Motor neuron (in vitro differentiated cells): ENCODE measurements at regions not wholly inside any gene's neighbourhood (a gene's known extent, or its start where the extent isn't known, plus 50 kb on each side); places are given as distances from the start of the nearest gene placed in this dataset.

Source experiments
- ATAC-seq, 8 experiments: fragments of 200-7000 bp; cut with Tn5 transposase; replicated peaks in 6 of 8; 2 replicates each; pipeline ENCODE4 v1.8.0; 2021; ENCODE audit warnings: mild to moderate bottlenecking in 8 of 8, moderate library complexity in 8 of 8
- H3K27ac ChIP-seq, 2 donors: fragments of 250-450 bp; sonication (Bioruptor Pico); 2 replicates each; pipeline ENCODE4 v1.9.0; 2021; ENCODE audit warnings: antibody characterized with exemption in 2 of 2, mild to moderate bottlenecking in 2 of 2, moderate library complexity in 1 of 2
- H3K4me1 ChIP-seq, 2 donors: fragments of 250-450 bp; sonication (Bioruptor Pico); replicated peaks in 1 of 2; 2 replicates each; pipeline ENCODE4 v1.6.1; 2021; ENCODE audit warnings: antibody characterized with exemption in 2 of 2, mild to moderate bottlenecking in 2 of 2, moderate library complexity in 1 of 2
- H3K4me3 ChIP-seq, 5 donors: fragments of 250-450 bp; sonication (Bioruptor Pico); 2 replicates each; pipeline ENCODE4 v1.9.0; 2021; ENCODE audit warnings: antibody characterized with exemption in 5 of 5, mild to moderate bottlenecking in 5 of 5, moderate library complexity in 4 of 5
- WGBS, 10 experiments: fragments of 450-650 bp; shearing (Covaris generic); methylation state at CpG; one replicate each; pipeline ENCODE4 v1.0.0; 2022; 5-methylcytosine and 5-hydroxymethylcytosine counted together
- in situ Hi-C, 9 experiments: fragments of 400-800 bp; cut with MboI; loops; one replicate each; pipeline ENCODE4 v1.15.0; 2021; ENCODE audit warnings: low sequenced_read_pairs in 9 of 9, low pct_unique_long_range_greater_than_20kb in 2 of 9; ENCODE audit not compliant: unreplicated experiment in 9 of 9

DNA sequence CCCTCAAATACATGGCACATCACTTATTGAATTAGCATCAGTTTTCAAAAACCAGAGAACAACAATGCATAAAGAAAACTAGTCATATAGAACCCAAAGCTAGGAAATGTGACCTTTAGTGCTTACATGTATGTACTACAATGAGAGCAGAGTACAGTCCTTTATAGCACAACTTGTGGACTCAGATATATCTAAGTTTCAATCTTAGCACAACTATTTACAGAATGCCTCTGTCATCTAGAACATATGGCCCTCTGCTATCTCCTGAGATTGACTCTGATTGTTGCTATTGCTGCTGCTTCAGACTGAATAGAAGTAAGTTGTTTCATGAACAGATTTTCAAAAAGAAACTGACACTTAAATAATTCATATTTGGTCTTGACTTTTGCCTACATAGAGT, 1536.2 kb downstream of the EFNA5 start:
- Histone ChIP-seq H3K4me3 (no peak overlapping the region), H3K27ac (no peak overlapping the region), H3K4me1 (no peaks in the 10 kb centered on the region)
- in situ Hi-C loops, result no loop called here
- no peak for ATAC-seq

DNA sequence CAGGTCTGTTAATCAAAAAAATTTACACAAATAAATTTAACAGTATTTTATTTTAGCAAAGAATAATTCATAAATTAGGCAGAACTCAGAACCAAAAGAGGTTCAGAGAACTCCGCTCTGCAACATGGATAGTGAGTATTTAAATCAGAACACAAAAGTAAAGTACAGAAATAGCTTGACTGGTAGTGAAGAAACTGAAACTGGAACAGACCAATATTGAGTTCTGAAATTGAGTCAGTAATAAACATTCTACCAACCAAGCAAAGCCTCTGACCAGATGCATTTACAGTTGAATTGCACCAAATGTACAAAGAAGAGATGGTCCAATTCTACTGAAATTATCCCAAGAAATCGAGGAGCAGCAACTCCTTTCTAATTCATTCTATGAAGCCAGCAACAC, 1542.8 kb downstream of the EFNA5 start:
- ATAC-seq, result no peak
- Histone ChIP-seq H3K4me3 (no peak overlapping the region), H3K27ac (no peak overlapping the region), H3K4me1 (no peaks in the 10 kb centered on the region)
- in situ Hi-C loops, result no loop called here
- WGBS, 10 experiments, result 36 to 100% (median 73%) methylated on average over 1 to 2 of the region's 2 CpGs; no CpG with 5 or more reads in 2 of the 10 experiments

DNA sequence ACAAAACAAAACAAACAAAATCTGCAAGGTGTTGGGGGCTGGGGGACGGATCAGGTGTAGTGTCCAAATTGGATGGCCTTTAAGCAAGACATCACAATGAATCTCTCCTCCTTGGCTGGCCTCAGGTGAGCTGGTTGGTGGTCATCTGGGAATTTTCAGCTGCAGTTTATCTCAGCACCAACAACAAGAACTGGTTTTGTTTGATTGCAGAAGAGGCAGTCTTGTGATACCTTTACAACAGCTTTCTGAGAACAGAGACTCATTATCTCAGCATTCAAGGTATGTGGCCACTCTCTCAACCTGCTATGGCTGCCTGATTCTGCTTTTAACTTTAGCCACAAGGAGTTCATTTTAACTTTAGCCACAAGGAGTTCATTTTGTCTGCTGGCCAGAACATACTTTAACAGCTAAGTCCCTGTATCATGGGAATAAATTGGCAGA, 1543.4 kb downstream of the EFNA5 start:
- in situ Hi-C loops, result no loop called here
- H3K27ac ChIP-seq, result no peak overlapping the region
- H3K4me3 ChIP-seq, result no peak overlapping the region
- no peaks in the 10 kb centered on the region for H3K4me1 ChIP-seq
- 50 to 100% (median 88%) methylated on average over 1 of the region's 1 CpG; no CpG with 5 or more reads in 7 of the 10 experiments for WGBS, 10 experiments
- no peak for ATAC-seq

DNA sequence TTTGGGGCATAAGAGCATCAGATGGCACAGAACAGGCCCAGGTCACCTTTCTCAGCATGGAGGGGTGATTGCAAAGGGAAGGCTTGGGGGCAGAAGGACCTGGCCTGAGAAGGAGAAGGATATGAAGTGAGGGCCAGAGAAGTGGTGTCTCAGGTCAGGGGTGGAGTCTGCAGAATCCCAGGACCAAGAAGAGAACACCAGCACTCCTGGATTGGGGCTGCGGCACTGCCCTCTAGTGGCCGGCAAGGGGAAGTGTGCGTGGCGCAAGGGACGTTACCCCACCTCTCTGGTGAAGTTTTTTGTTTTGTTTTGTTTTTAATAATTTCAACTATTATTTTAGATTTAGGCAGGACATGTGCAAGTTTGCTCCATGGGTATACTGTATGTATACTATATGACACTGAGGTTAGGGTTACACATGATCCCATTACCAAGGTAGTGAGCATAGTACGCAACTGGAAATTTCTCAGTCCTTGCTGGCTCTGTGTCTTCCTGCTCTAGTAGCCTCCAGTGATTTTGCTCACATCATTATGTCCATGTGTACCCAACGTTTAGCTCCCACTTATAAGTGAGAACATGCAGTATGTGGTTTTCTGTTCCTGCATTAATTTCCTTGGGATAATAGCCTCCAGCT, 1548.6 kb downstream of the EFNA5 start:
- Histone ChIP-seq H3K4me3 (no peak overlapping the region), H3K27ac (no peak overlapping the region), H3K4me1 (no peaks in the 10 kb centered on the region)
- in situ Hi-C loops, result no loop called here
- peak in 3 of 8 experiments; percentile 54 to 78 (median 77) for ATAC-seq
- WGBS, 10 experiments, result 0 to 100% (median 78%) methylated on average over 1 to 7 of the region's 7 CpGs

DNA sequence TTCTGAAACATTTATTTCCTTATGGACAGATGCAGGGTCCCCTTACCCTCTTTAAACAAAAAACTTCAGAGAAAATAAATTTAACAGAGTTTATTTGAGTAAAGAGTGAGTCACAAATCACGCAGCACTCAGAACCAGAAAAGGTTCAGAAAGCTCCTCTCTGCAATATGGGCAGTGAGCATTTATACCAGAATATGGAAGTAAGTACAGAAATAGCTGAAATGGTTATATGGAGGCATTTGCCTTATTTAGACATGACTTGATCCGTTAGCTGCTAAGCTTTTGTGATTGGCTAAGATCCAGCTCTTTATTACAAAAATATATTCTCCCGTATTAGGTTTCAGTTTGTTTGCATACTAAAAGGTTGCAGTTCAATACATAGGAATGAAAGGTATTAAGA, 1554.1 kb downstream of the EFNA5 start:
- no peak for ATAC-seq

DNA sequence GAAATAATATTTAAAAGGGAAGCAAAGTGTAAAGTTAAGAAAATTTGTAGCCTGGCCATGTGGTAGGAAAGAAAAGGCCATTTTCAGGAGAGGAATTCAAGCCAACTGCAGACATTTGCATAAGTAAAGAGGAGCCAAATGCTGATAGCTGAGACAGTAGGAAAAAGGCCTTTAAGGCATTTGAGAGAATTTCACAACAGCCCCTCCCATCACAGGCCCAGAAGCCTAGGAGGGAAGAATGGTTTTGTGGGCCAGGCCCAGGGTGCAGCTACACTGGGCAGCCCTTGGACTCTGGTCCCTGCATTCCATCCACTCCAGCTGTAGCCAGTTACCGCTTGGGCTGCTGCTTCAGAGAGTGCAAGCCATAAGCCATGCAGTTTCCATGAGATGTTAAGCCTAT, 1556.8 kb downstream of the EFNA5 start:
- peak in 3 of 8 experiments; percentile 28 to 98 (median 53) for ATAC-seq
- in situ Hi-C loops, result no loop called here
- 100% methylated on average over 1 of the region's 1 CpG; no CpG with 5 or more reads in 9 of the 10 experiments for WGBS, 10 experiments

More for the DNA sequence above, 1554.1 kb downstream of the EFNA5 start:
- WGBS, 10 experiments, result 38 to 100% (median 86%) methylated on average over 1 to 3 of the region's 3 CpGs; no CpG with 5 or more reads in 1 of the 10 experiments
- Histone ChIP-seq H3K27ac (no peak overlapping the region), H3K4me1 (no peaks in the 10 kb centered on the region), H3K4me3 (no peak overlapping the region)
- in situ Hi-C loops, result no loop called here

DNA sequence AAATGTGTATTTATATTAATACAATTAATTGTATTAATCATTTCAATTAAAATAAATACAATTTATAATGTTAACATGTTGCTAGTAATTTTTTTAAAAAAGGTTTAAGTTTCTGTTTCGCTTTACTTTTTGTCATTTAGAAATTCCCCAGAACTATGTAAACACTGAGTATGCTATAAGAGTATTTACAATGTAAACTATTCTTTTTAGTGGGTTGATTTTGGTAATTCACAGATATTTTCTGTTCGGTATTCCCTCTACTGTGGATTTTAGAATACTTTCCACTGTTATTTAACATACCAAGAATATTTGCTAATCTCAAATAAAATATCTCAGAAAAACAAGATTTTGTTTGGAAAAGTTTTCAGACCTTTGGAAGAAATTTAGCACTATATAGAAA, 1564.4 kb downstream of the EFNA5 start:
- no peak for ATAC-seq

More for the DNA sequence above, 1556.8 kb downstream of the EFNA5 start:
- no peaks in the 10 kb centered on the region for H3K4me1 ChIP-seq
- H3K27ac ChIP-seq, result no peak overlapping the region
- no peak overlapping the region for H3K4me3 ChIP-seq

DNA sequence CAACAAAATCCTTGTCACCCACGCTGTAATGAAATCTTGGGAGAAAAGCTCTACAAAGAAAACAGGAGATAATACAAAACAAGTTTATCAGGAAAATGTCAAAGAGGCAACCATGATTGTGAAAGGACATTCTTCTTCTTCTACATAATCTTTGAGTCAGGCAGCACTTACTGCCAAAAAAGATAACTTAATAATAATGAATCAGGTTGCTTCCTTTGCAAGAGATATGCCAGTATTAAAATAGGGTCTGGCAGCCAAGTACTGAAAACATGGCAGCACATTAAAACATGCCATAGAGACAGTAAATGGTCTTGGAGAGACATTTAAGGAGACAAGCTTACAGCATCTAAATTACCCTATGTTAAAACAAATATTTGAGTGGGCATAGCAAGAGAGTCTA, 1573.4 kb downstream of the EFNA5 start:
- 20 to 100% (median 80%) methylated on average over 1 of the region's 1 CpG; no CpG with 5 or more reads in 2 of the 10 experiments for WGBS, 10 experiments

More for the DNA sequence above, 1564.4 kb downstream of the EFNA5 start:
- no peak overlapping the region for H3K27ac ChIP-seq
- no peak overlapping the region for H3K4me3 ChIP-seq
- H3K4me1 ChIP-seq, result no peaks in the 10 kb centered on the region
- WGBS, 10 experiments, result 0 to 100% (median 91%) methylated on average over 2 of the region's 2 CpGs
- in situ Hi-C loops, result no loop called here

DNA sequence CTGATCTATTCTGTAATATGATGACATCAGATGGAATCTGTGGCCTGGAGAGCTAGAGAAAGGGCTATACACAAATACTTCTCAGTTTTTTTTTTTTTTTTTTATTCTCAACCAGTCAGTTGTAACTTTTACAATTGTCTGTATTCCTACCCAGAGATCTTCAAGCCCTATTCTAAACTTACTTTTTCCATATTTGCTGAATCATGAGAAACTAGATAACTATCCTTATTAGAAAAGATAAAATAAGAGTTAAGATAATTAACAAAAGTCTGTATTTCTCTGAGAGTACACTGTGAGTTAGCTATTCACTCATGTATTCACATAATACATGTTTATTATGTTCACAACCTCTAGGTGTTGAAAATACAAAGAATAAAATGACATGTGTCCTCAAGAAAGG, 1575.9 kb downstream of the EFNA5 start:
- no peak for ATAC-seq
- no peak overlapping the region for H3K4me3 ChIP-seq
- in situ Hi-C loops, result no loop called here
- no peak overlapping the region for H3K27ac ChIP-seq
- no peaks in the 10 kb centered on the region for H3K4me1 ChIP-seq

More for the DNA sequence above, 1573.4 kb downstream of the EFNA5 start:
- H3K4me1 ChIP-seq, result no peaks in the 10 kb centered on the region
- no peak overlapping the region for H3K4me3 ChIP-seq
- ATAC-seq, result peak in 1 of 8 experiments; percentile 59
- in situ Hi-C loops, result no loop called here
- no peak overlapping the region for H3K27ac ChIP-seq

DNA sequence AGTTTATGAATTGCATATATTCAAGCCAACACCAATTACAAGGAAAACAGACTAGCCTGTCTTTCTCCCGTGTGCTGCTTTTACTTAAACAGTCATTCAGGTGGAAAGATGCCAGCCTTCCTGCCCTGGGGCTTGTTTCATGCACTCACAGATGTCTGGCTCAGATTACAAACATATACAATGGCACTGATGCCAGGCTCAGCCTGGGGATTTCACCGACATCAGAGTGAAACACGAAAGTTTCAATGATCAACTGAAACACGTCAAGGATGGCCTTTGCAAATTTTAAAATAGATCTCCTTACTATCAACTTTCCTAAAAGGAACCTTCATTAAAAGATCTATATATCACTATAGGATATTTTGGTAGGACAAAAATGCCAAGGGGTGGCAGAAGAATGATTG, 1576.5 kb downstream of the EFNA5 start:
- WGBS, 10 experiments, result 0 to 100% (median 73%) methylated on average over 1 to 4 of the region's 4 CpGs; no CpG with 5 or more reads in 4 of the 10 experiments
- ATAC-seq, result peak in 3 of 8 experiments; percentile 19 to 85 (median 32)
- no peak overlapping the region for H3K4me3 ChIP-seq
- in situ Hi-C loops, result no loop called here
- H3K27ac ChIP-seq, result no peak overlapping the region
- H3K4me1 ChIP-seq, result no peaks in the 10 kb centered on the region

DNA sequence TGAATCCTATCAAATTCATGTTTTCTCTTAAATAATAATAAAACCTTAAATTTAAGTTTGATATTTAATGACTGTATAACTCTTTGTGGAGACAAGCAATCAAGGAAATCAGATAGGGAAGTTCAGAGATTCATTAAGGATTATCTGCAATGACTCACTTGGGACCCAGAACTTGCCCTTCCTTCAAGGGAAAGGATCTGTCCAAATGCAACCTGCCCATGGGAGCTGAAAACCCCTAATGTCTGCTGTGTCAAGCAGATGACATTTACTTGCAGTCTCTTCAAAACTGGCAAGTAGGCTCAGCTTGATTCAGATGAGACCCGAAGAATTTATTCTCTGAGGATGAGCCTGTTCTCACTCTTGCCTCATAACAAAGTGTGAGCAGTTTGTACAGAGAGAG, 1577.6 kb downstream of the EFNA5 start:
- Histone ChIP-seq H3K27ac (no peak overlapping the region), H3K4me1 (no peaks in the 10 kb centered on the region), H3K4me3 (no peak overlapping the region)
- 57 to 100% (median 100%) methylated on average over 1 of the region's 1 CpG; no CpG with 5 or more reads in 6 of the 10 experiments for WGBS, 10 experiments
- ATAC-seq, result no peak
- in situ Hi-C loops, result no loop called here

DNA sequence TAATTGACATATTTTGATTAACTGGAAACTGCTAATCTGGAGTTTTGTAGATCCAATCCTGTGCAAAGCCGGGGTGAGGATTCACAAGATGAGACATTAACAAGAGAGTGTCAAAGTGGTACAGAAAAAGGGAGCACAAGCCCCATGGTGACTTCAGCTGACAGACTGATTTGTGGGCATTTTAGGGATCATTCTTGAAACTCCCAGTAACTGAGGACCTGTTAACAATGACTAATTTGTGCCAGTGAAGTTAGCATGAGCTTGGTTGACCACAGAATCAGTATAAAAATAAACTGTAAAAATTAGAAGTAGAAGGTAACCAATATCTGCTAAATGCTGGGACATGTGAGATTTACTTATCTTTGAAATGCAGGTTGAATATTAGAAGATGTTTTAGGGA, 1578.3 kb downstream of the EFNA5 start:
- in situ Hi-C loops, result no loop called here
- 0 to 100% (median 83%) methylated on average over 1 of the region's 1 CpG; no CpG with 5 or more reads in 3 of the 10 experiments for WGBS, 10 experiments
- Histone ChIP-seq H3K4me3 (no peak overlapping the region), H3K27ac (no peak overlapping the region), H3K4me1 (no peaks in the 10 kb centered on the region)
- no peak for ATAC-seq

DNA sequence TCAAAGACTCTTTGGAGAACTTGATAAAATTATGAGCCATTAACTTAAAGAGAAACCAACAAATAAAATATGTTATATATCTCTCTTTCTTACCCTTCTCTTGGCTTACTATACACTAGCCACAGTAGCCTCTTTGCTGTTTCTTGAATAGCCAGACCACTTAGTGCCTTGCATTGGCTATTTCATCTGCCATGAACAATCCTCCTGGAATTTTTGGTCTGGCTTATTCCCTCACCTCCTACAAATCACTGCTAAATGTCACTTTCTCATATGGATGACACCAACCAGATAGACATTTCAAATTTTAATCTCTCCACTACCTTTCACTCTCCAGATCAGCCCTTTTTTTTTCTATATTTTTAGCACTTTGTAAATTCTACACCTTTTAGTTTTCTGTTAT, 1581.7 kb downstream of the EFNA5 start:
- Histone ChIP-seq H3K4me1 (peaks cover 6% of the 10 kb centered on the region in 2 donors), H3K27ac (no peak overlapping the region), H3K4me3 (no peak overlapping the region)
- ATAC-seq, result no peak
- in situ Hi-C loops, result no loop called here

DNA sequence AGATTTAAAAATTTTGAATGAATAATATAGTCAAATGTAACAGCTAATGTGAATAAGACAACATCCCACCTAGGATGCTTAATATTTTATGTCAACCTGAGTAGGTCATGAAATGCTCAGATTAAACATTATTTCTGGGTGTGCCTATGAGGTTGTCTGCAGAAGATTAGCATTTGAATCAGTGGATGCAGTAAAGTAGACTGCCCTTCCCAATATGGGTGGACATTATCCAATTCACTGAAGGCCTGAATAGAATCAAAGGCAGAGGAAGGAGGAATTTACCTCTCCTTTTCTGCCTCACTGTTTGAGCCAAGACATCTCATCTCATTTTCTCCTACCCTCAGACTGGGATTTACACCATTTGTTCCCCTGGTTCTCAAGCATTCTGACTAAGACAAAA, 1582.3 kb downstream of the EFNA5 start:
- Histone ChIP-seq H3K4me3 (no peak overlapping the region), H3K27ac (no peak overlapping the region), H3K4me1 (peaks cover 6% of the 10 kb centered on the region in 2 donors)
- ATAC-seq, result peak in 3 of 8 experiments; percentile 39 to 95 (median 63)
- in situ Hi-C loops, result no loop called here
